Ovary (tissue), 7 donors: ENCODE measurements at regions not wholly inside any gene's neighbourhood (a gene's known extent, or its start where the extent isn't known, plus 50 kb on each side); places are given as distances from the start of the nearest gene placed in this dataset.

Experiments used
- DNase-seq, 5 donors: peaks; one replicate each; pipeline ENCODE4 v3.0.0-alpha.2; 2019 to 2020
- H3K27ac ChIP-seq, 2 donors: fragments of 200-600 bp; one replicate each; pipeline versions ENCODE4 v1.5.1 to v1.8.0; 2019 to 2022
- H3K27me3 ChIP-seq: fragments of 200-600 bp; one replicate; pipeline ENCODE4 v1.8.0; 2022
- H3K36me3 ChIP-seq: fragments of 200-600 bp; sonication (generic); one replicate; pipeline ENCODE4 v1.5.1; 2019
- H3K4me1 ChIP-seq: one replicate; pipeline ENCODE4 v1.8.1; 2013; ENCODE audit warnings: mild to moderate bottlenecking, moderate library complexity; ENCODE audit not compliant: insufficient read depth
- H3K4me3 ChIP-seq: fragments of 200-600 bp; sonication (generic); one replicate; pipeline ENCODE4 v1.5.1; 2017
- H3K9me3 ChIP-seq, 2 donors: fragments of 200-600 bp in 1 of 2; sonication (generic) in 1 of 2; one replicate each; pipeline versions ENCODE4 v1.5.1 to v1.8.1; 2013 to 2019; ENCODE audit warnings: mild to moderate bottlenecking in 1 of 2, moderate library complexity in 1 of 2
- CTCF ChIP-seq, 3 donors: fragments of 450-650 bp in 2 of 3; fragments of 200-600 bp in 1 of 3; IDR thresholded peaks; one replicate each; pipeline versions ENCODE4 v1.5.1 to v1.8.0; 2016 to 2022; ENCODE audit warnings: antibody characterized with exemption in 3 of 3, mild to moderate bottlenecking in 1 of 3
- EP300 ChIP-seq: sonication (generic); formaldehyde crosslinking; IDR thresholded peaks from one replicate; pipeline ENCODE4 v1.6.1; 2017; ENCODE audit warnings: antibody characterized with exemption
- POLR2A ChIP-seq: fragments of 450-650 bp; IDR thresholded peaks from one replicate; pipeline ENCODE4 v1.6.1; 2017; ENCODE audit warnings: antibody characterized with exemption, mild to moderate bottlenecking, moderate library complexity
- WGBS, 3 donors: extraction: QIAGEN DNeasy Blood & Tissue Kit in 1 of 3; methylation state at CpG; one replicate each; pipeline versions ENCODE4 v1.1.5 to v1.1.7; 2013 to 2017; 5-methylcytosine and 5-hydroxymethylcytosine counted together
- intact Hi-C, 4 donors: fragments of 100-400 bp; cut with DNase I; formaldehyde crosslinking; loops; one replicate each; pipeline versions ENCODE4 v1.11.0 to v1.15.1; 2022 to 2023
- donor health status: DM: no; HTN: no; CAD: no; lungs with moderate emphysema.
- donor health status: DM: no; HTN: no; CAD: no.
- donor health status: Bipolar disorder and iron deficiency.
- donor health status: DM: no; HTN: no; CAD: no.
- donor health status: DM: yes; HTN: yes; CAD: no.

GRCh38 chr13:107200491-107200890, 632.6 kb upstream of the ARGLU1 start:
- TF ChIP-seq EP300, result no peak
- TF ChIP-seq CTCF (IDR thresholded peaks at IDR 0.05), result no peak
- TF ChIP-seq POLR2A, result no peak
- Histone ChIP-seq H3K4me1 (no peaks in the 10 kb centered on the region), H3K9me3 (no peaks in the 10 kb centered on the region), H3K27me3 (no peaks in the 10 kb centered on the region), H3K27ac (no peak overlapping the region), H3K36me3 (no peaks in the 10 kb centered on the region), H3K4me3 (no peak overlapping the region)
- intact Hi-C loops, result loop anchor here in 1 of 4 donors (10.0 kb wide), 1 partner anchor 954 kb away; no protein-coding TSS in a partner anchor
- DNase-seq, result no peak
- whole genome bisulfite sequencing, 3 donors, result 91 to 93% (median 93%) methylated on average over 6 of the region's 6 CpGs

- no peak for TF ChIP-seq CTCF (IDR thresholded peaks at IDR 0.05)
- TF ChIP-seq POLR2A, result no peak
- no peak for TF ChIP-seq EP300
- Histone ChIP-seq H3K27ac (no peak overlapping the region), H3K9me3 (no peaks in the 10 kb centered on the region), H3K36me3 (no peaks in the 10 kb centered on the region), H3K27me3 (no peaks in the 10 kb centered on the region), H3K4me3 (no peak overlapping the region), H3K4me1 (no peaks in the 10 kb centered on the region)
- 48 to 55% (median 49%) methylated on average over 7 of the region's 7 CpGs for WGBS, 3 donors
- no peak for DNase-seq
- intact Hi-C loops, result no loop called here
These were observed 624.4 kb upstream of the ARGLU1 start for GRCh38 chr13:107192289-107192688.

GRCh38 chr13:107190065-107190464, 622.1 kb upstream of the ARGLU1 start:
- H3K4me3 ChIP-seq, result no peak overlapping the region
- no peaks in the 10 kb centered on the region for H3K9me3 ChIP-seq
- H3K36me3 ChIP-seq, result no peaks in the 10 kb centered on the region
- H3K27me3 ChIP-seq, result no peaks in the 10 kb centered on the region
- H3K27ac ChIP-seq, result no peak overlapping the region
- no peak for TF ChIP-seq POLR2A
- no peak for TF ChIP-seq EP300
- TF ChIP-seq CTCF (IDR thresholded peaks at IDR 0.05), result no peak
- whole genome bisulfite sequencing, 3 donors, result 89 to 96% (median 94%) methylated on average over 1 of the region's 1 CpG
- DNase-seq, result no peak
- H3K4me1 ChIP-seq, result no peaks in the 10 kb centered on the region
- intact Hi-C loops, result no loop called here

- H3K36me3 ChIP-seq, result no peaks in the 10 kb centered on the region
- no peak overlapping the region for H3K27ac ChIP-seq
- H3K9me3 ChIP-seq, result no peaks in the 10 kb centered on the region
- no peaks in the 10 kb centered on the region for H3K4me1 ChIP-seq
- H3K27me3 ChIP-seq, result no peaks in the 10 kb centered on the region
- whole genome bisulfite sequencing, 3 donors, result 94 to 97% (median 96%) methylated on average over 4 of the region's 4 CpGs
- DNase-seq, result no peak
- TF ChIP-seq POLR2A, result no peak
- no peak for TF ChIP-seq EP300
- no peak for TF ChIP-seq CTCF (IDR thresholded peaks at IDR 0.05)
- intact Hi-C loops, result no loop called here
- H3K4me3 ChIP-seq, result no peak overlapping the region
These were observed 618.0 kb upstream of the ARGLU1 start for GRCh38 chr13:107185889-107186288.
